ENCODE measurements at regions not wholly inside any gene's neighbourhood (a gene's known extent, or its start where the extent isn't known, plus 50 kb on each side); places are given as distances from the start of the nearest gene placed in this dataset.

GRCh38 chr12:9337656-9338055 is 129.5 kb upstream of the PZP start:
- TF ChIP-seq MAX (IDR thresholded peaks at IDR 0.05; ENCODE audit: low read depth, low read length) (no peak), SMC3 (IDR thresholded peaks at IDR 0.05; ENCODE audit: borderline replicate concordance, low read length) (no peak), CTCF (IDR thresholded peaks at IDR 0.05 in 2 of 3, conservative IDR thresholded peaks at IDR 0.05 in 1 of 3; ENCODE audit: control insufficient read depth in 2 of 3, extremely low read depth in 1 of 3, insufficient read depth in 1 of 3, low read depth in 3 of 3, low read length in 3 of 3) (no peak), ZZZ3 (IDR thresholded peaks at IDR 0.05; ENCODE audit: control insufficient read depth, insufficient read length, low read depth) (no peak), POLR2A (IDR thresholded peaks at IDR 0.05; ENCODE audit: low read depth, low read length) (no peak), ZBTB4 (CRISPR knock-in tag; IDR thresholded peaks at IDR 0.05) (no peak), ETV6 (conservative IDR thresholded peaks at IDR 0.05 in 1 of 2, IDR thresholded peaks at IDR 0.05 in 1 of 2; ENCODE audit: borderline replicate concordance in 1 of 2, low read depth in 1 of 2) (no peak), SMARCA5 (IDR thresholded peaks at IDR 0.05) (no peak), RAD21 (IDR thresholded peaks at IDR 0.05; ENCODE audit: insufficient read depth, low read depth, low read length) (no peak), USF2 (IDR thresholded peaks at IDR 0.05; ENCODE audit: borderline replicate concordance, low read depth, low read length) (no peak), RFX5 (IDR thresholded peaks at IDR 0.05; ENCODE audit: low read depth, low read length) (no peak), SKIL (IDR thresholded peaks at IDR 0.05; ENCODE audit: low read depth, poor library complexity, severe bottlenecking) (no peak), ATF2 (IDR thresholded peaks at IDR 0.05; ENCODE audit: low read length) (no peak), ZNF687 (IDR thresholded peaks at IDR 0.05) (no peak)
